ENCODE measurements at regions not wholly inside any gene's neighbourhood (a gene's known extent, or its start where the extent isn't known, plus 50 kb on each side); places are given as distances from the start of the nearest gene placed in this dataset.
"Not testable (repeated sequence)": the region's sequence is repeated elsewhere in the genome, so short reads cannot be mapped to it uniquely, and the experiment has no call there.

GRCh38 chr20:48445827-48446226 is 382.0 kb downstream of the PREX1 start:
- Histone ChIP-seq H3K27me3 (ENCODE audit: control insufficient read depth, low read length) (peaks cover 13% of the 10 kb centered on the region), H3K36me3 (ENCODE audit: control insufficient read depth, low read length) (no peaks in the 10 kb centered on the region), H3K9me2 (replicated peaks; ENCODE audit: control insufficient read depth, low read length) (no peaks in the 10 kb centered on the region), H3K4me3 (ENCODE audit: low read length) (no peak overlapping the region), H3F3A (ENCODE audit: control insufficient read depth, insufficient read depth) (no peaks in the 10 kb centered on the region), H3K9me3 (ENCODE audit: control insufficient read depth, insufficient read depth, low read length) (peaks cover 5% of the 10 kb centered on the region; the same call in 1 of the 2 replicates), H3K79me2 (ENCODE audit: control insufficient read depth, low read length) (no peaks in the 10 kb centered on the region), H3K4me2 (ENCODE audit: low read length) (no peak overlapping the region), H4K20me1 (ENCODE audit: control insufficient read depth, insufficient read depth, low read depth, low read length) (no peaks in the 10 kb centered on the region), H3K27ac (ENCODE audit: low read depth, low read length) (no peak overlapping the region), H3K4me1 (ENCODE audit: control insufficient read depth, low read length) (no peaks in the 10 kb centered on the region)
- TF ChIP-seq EZH2phosphoT487 (IDR thresholded peaks at IDR 0.05; ENCODE audit: borderline replicate concordance, low read length): no peak
- TF ChIP-seq CTCF (IDR thresholded peaks at IDR 0.05; ENCODE audit: low read depth, low read length, poor library complexity, severe bottlenecking): no peak

- H3K27ac ChIP-seq (ENCODE audit: low read depth, low read length): no peak overlapping the region
- no peak for TF ChIP-seq CTCF (IDR thresholded peaks at IDR 0.05; ENCODE audit: low read depth, low read length, poor library complexity, severe bottlenecking)
- TF ChIP-seq EZH2phosphoT487 (IDR thresholded peaks at IDR 0.05; ENCODE audit: borderline replicate concordance, low read length): no peak
- no peaks in the 10 kb centered on the region for H3K79me2 ChIP-seq (ENCODE audit: control insufficient read depth, low read length)
- peaks cover 13% of the 10 kb centered on the region for H3K27me3 ChIP-seq (ENCODE audit: control insufficient read depth, low read length)
- no peaks in the 10 kb centered on the region for H3F3A ChIP-seq (ENCODE audit: control insufficient read depth, insufficient read depth)
- no peaks in the 10 kb centered on the region for H3K9me2 ChIP-seq (replicated peaks; ENCODE audit: control insufficient read depth, low read length)
- H3K4me3 ChIP-seq (ENCODE audit: low read length): no peak overlapping the region
- no peak overlapping the region for H3K4me2 ChIP-seq (ENCODE audit: low read length)
- peaks cover 5% of the 10 kb centered on the region; the same call in 1 of the 2 replicates for H3K9me3 ChIP-seq (ENCODE audit: control insufficient read depth, insufficient read depth, low read length)
- H4K20me1 ChIP-seq (ENCODE audit: control insufficient read depth, insufficient read depth, low read depth, low read length): no peaks in the 10 kb centered on the region
- H3K4me1 ChIP-seq (ENCODE audit: control insufficient read depth, low read length): no peaks in the 10 kb centered on the region
- no peaks in the 10 kb centered on the region for H3K36me3 ChIP-seq (ENCODE audit: control insufficient read depth, low read length)
Measured at GRCh38 chr20:48444249-48444648, 383.6 kb downstream of the PREX1 start.

- Histone ChIP-seq H3F3A (ENCODE audit: control insufficient read depth, insufficient read depth) (no peaks in the 10 kb centered on the region), H3K4me3 (ENCODE audit: low read length) (no peak overlapping the region), H4K20me1 (ENCODE audit: control insufficient read depth, insufficient read depth, low read depth, low read length) (no peaks in the 10 kb centered on the region), H3K27me3 (ENCODE audit: control insufficient read depth, low read length) (peaks cover 13% of the 10 kb centered on the region), H3K27ac (ENCODE audit: low read depth, low read length) (no peak overlapping the region), H3K9me3 (ENCODE audit: control insufficient read depth, insufficient read depth, low read length) (peaks cover 5% of the 10 kb centered on the region; the same call in 1 of the 2 replicates), H3K9me2 (replicated peaks; ENCODE audit: control insufficient read depth, low read length) (no peaks in the 10 kb centered on the region), H3K4me1 (ENCODE audit: control insufficient read depth, low read length) (no peaks in the 10 kb centered on the region), H3K79me2 (ENCODE audit: control insufficient read depth, low read length) (no peaks in the 10 kb centered on the region), H3K36me3 (ENCODE audit: control insufficient read depth, low read length) (no peaks in the 10 kb centered on the region), H3K4me2 (ENCODE audit: low read length) (no peak overlapping the region)
- TF ChIP-seq EZH2phosphoT487 (IDR thresholded peaks at IDR 0.05; ENCODE audit: borderline replicate concordance, low read length): no peak
- no peak for TF ChIP-seq CTCF (IDR thresholded peaks at IDR 0.05; ENCODE audit: low read depth, low read length, poor library complexity, severe bottlenecking)
Measured at GRCh38 chr20:48440916-48441315, 386.9 kb downstream of the PREX1 start.

- not testable (repeated sequence) for H3K79me2 ChIP-seq (ENCODE audit: control insufficient read depth, low read length); H4K20me1 ChIP-seq (ENCODE audit: control insufficient read depth, insufficient read depth, low read depth, low read length); H3K9me2 ChIP-seq (replicated peaks; ENCODE audit: control insufficient read depth, low read length); H3K9me3 ChIP-seq (ENCODE audit: control insufficient read depth, insufficient read depth, low read length); H3K4me3 ChIP-seq (ENCODE audit: low read length); H3K4me2 ChIP-seq (ENCODE audit: low read length); H3K27ac ChIP-seq (ENCODE audit: low read depth, low read length); H3F3A ChIP-seq (ENCODE audit: control insufficient read depth, insufficient read depth); H3K36me3 ChIP-seq (ENCODE audit: control insufficient read depth, low read length); H3K4me1 ChIP-seq (ENCODE audit: control insufficient read depth, low read length)
- peaks cover 13% of the 10 kb centered on the region for H3K27me3 ChIP-seq (ENCODE audit: control insufficient read depth, low read length)
Measured at GRCh38 chr20:48440261-48440660, 387.5 kb downstream of the PREX1 start.
